ENCODE measurements at regions not wholly inside any gene's neighbourhood (a gene's known extent, or its start where the extent isn't known, plus 50 kb on each side); places are given as distances from the start of the nearest gene placed in this dataset.

- Histone ChIP-seq H3K4me3 (no peak overlapping the region), H3K27ac (no peak overlapping the region), H3K4me1 (no peaks in the 10 kb centered on the region), H3K36me3 (no peaks in the 10 kb centered on the region), H3K9me3 (peaks cover 0 to 16% of the 10 kb centered on the region in 2 donors), H3K27me3 (no peaks in the 10 kb centered on the region)
- intact Hi-C loops (cut with DNase I; ENCODE audit: low total_unique reads) = no loop called here
- no peak for TF ChIP-seq POLR2AphosphoS5 (IDR thresholded peaks at IDR 0.05)
- DNase-seq (ENCODE audit: low spot score in 2 of 2) = no peak
Measured at GRCh38 chr3:145417678-145418077, 743.3 kb downstream of the PLOD2 start.

GRCh38 chr3:145422556-145422955, 738.4 kb downstream of the PLOD2 start:
- Histone ChIP-seq H3K36me3 (no peaks in the 10 kb centered on the region), H3K4me3 (no peak overlapping the region), H3K27ac (no peak overlapping the region), H3K27me3 (no peaks in the 10 kb centered on the region), H3K4me1 (no peaks in the 10 kb centered on the region), H3K9me3 (peaks cover 0 to 5% of the 10 kb centered on the region in 2 donors)
- no peak for TF ChIP-seq POLR2AphosphoS5 (IDR thresholded peaks at IDR 0.05)
- no peak for TF ChIP-seq CTCF (IDR thresholded peaks at IDR 0.05)
- TF ChIP-seq POLR2A (IDR thresholded peaks at IDR 0.05) = no peak
- DNase-seq (ENCODE audit: low spot score in 2 of 2) = no peak
- intact Hi-C loops (cut with DNase I; ENCODE audit: low total_unique reads) = no loop called here

GRCh38 chr3:145427355-145427754, 733.6 kb downstream of the PLOD2 start:
- H3K9me3 ChIP-seq = no peaks in the 10 kb centered on the region
- DNase-seq (ENCODE audit: low spot score in 2 of 2) = no peak
- H3K36me3 ChIP-seq = no peaks in the 10 kb centered on the region
- TF ChIP-seq CTCF (IDR thresholded peaks at IDR 0.05) (no peak), POLR2A (IDR thresholded peaks at IDR 0.05) (no peak), POLR2AphosphoS5 (IDR thresholded peaks at IDR 0.05) (no peak)
- no peaks in the 10 kb centered on the region for H3K4me1 ChIP-seq
- intact Hi-C loops (cut with DNase I; ENCODE audit: low total_unique reads) = no loop called here
- H3K27ac ChIP-seq = no peak overlapping the region
- H3K27me3 ChIP-seq = no peaks in the 10 kb centered on the region
- H3K4me3 ChIP-seq = no peak overlapping the region

GRCh38 chr3:145429546-145429945, 731.4 kb downstream of the PLOD2 start:
- TF ChIP-seq POLR2A (IDR thresholded peaks at IDR 0.05) (no peak), POLR2AphosphoS5 (IDR thresholded peaks at IDR 0.05) (no peak), CTCF (IDR thresholded peaks at IDR 0.05) (no peak)
- Histone ChIP-seq H3K27me3 (no peaks in the 10 kb centered on the region), H3K4me3 (no peak overlapping the region), H3K9me3 (no peaks in the 10 kb centered on the region), H3K27ac (no peak overlapping the region), H3K4me1 (no peaks in the 10 kb centered on the region), H3K36me3 (no peaks in the 10 kb centered on the region)
- intact Hi-C loops (cut with DNase I; ENCODE audit: low total_unique reads) = no loop called here
- no peak for DNase-seq (ENCODE audit: low spot score in 2 of 2)

- no peaks in the 10 kb centered on the region for H3K9me3 ChIP-seq
- TF ChIP-seq POLR2AphosphoS5 (IDR thresholded peaks at IDR 0.05) (no peak), POLR2A (IDR thresholded peaks at IDR 0.05) (no peak), CTCF (IDR thresholded peaks at IDR 0.05) (no peak)
- intact Hi-C loops (cut with DNase I; ENCODE audit: low total_unique reads) = no loop called here
- no peak overlapping the region for H3K27ac ChIP-seq
- DNase-seq (ENCODE audit: low spot score in 2 of 2) = no peak
- H3K36me3 ChIP-seq = no peaks in the 10 kb centered on the region
- H3K27me3 ChIP-seq = no peaks in the 10 kb centered on the region
- no peak overlapping the region for H3K4me3 ChIP-seq
- H3K4me1 ChIP-seq = no peaks in the 10 kb centered on the region
Measured at GRCh38 chr3:145448436-145448835, 712.5 kb downstream of the PLOD2 start.

Measured in breast epithelium (tissue), 4 donors.